ENCODE measurements at regions not wholly inside any gene's neighbourhood (a gene's known extent, or its start where the extent isn't known, plus 50 kb on each side); places are given as distances from the start of the nearest gene placed in this dataset.

GRCh38 chr4:137668885-137669545 is 136.7 kb upstream of the PCDH18 start:
- H3K9ac ChIP-seq (ENCODE audit: low read depth in 1 of 2, low read length in 2 of 2) = no peak overlapping the region
- H3K9me3 ChIP-seq (ENCODE audit: control insufficient read depth in 4 of 4, low read length in 3 of 4) = no peaks in the 10 kb centered on the region
- H3K4me3 ChIP-seq (ENCODE audit: low read depth in 1 of 3, low read length in 3 of 3) = no peak overlapping the region
- no peak for TF ChIP-seq GABPA (IDR thresholded peaks at IDR 0.05 in 1 of 2, conservative IDR thresholded peaks at IDR 0.05 in 1 of 2)
- no peaks in the 10 kb centered on the region for H3K27me3 ChIP-seq (ENCODE audit: control insufficient read depth in 4 of 4, insufficient read depth in 4 of 4, low read length in 3 of 4)
- H3K36me3 ChIP-seq (ENCODE audit: control insufficient read depth in 4 of 4, insufficient read depth in 3 of 4, low read depth in 1 of 4, low read length in 3 of 4) = no peaks in the 10 kb centered on the region
- no peak for DNase-seq (ENCODE audit: low spot score)
- no peak overlapping the region for H3K27ac ChIP-seq (ENCODE audit: low read depth in 1 of 2, low read length in 2 of 2)
- H3K4me1 ChIP-seq (ENCODE audit: control insufficient read depth in 4 of 4, insufficient read depth in 4 of 4, low read length in 3 of 4) = no peaks in the 10 kb centered on the region

GRCh38 chr4:137664416-137664815 is 132.1 kb upstream of the PCDH18 start:
- Histone ChIP-seq H3K9me3 (ENCODE audit: control insufficient read depth in 4 of 4, low read length in 3 of 4) (peaks cover 0 to 2% (median 0%) of the 10 kb centered on the region in 4 donors), H3K27me3 (ENCODE audit: control insufficient read depth in 4 of 4, insufficient read depth in 4 of 4, low read length in 3 of 4) (no peaks in the 10 kb centered on the region), H3K9ac (ENCODE audit: low read depth in 1 of 2, low read length in 2 of 2) (no peak overlapping the region), H3K27ac (ENCODE audit: low read depth in 1 of 2, low read length in 2 of 2) (no peak overlapping the region), H3K4me3 (ENCODE audit: low read depth in 1 of 3, low read length in 3 of 3) (no peak overlapping the region), H3K36me3 (ENCODE audit: control insufficient read depth in 4 of 4, insufficient read depth in 3 of 4, low read depth in 1 of 4, low read length in 3 of 4) (no peaks in the 10 kb centered on the region), H3K4me1 (ENCODE audit: control insufficient read depth in 4 of 4, insufficient read depth in 4 of 4, low read length in 3 of 4) (no peaks in the 10 kb centered on the region)
- DNase-seq (ENCODE audit: low spot score) = no peak
- WGBS = 60% methylated on average over 2 of the region's 2 CpGs
- no peak for TF ChIP-seq CTCF (IDR thresholded peaks at IDR 0.05; ENCODE audit: low read depth, low read length, missing input control)
- no peak for TF ChIP-seq FOXA2 (IDR thresholded peaks at IDR 0.05)

- WGBS = 10% methylated on average over 1 of the region's 1 CpG
- no peaks in the 10 kb centered on the region for H3K4me1 ChIP-seq (ENCODE audit: control insufficient read depth in 4 of 4, insufficient read depth in 4 of 4, low read length in 3 of 4)
- no peak overlapping the region for H3K4me3 ChIP-seq (ENCODE audit: low read depth in 1 of 3, low read length in 3 of 3)
- H3K27ac ChIP-seq (ENCODE audit: low read depth in 1 of 2, low read length in 2 of 2) = no peak overlapping the region
- DNase-seq (ENCODE audit: low spot score) = no peak
- no peaks in the 10 kb centered on the region for H3K27me3 ChIP-seq (ENCODE audit: control insufficient read depth in 4 of 4, insufficient read depth in 4 of 4, low read length in 3 of 4)
- H3K36me3 ChIP-seq (ENCODE audit: control insufficient read depth in 4 of 4, insufficient read depth in 3 of 4, low read depth in 1 of 4, low read length in 3 of 4) = no peaks in the 10 kb centered on the region
- TF ChIP-seq FOXA1 (IDR thresholded peaks at IDR 0.05) (no peak), ATF3 (IDR thresholded peaks at IDR 0.05) (no peak), TAF1 (conservative IDR thresholded peaks at IDR 0.05) (no peak)
- peaks cover 0 to 2% (median 0%) of the 10 kb centered on the region in 4 donors for H3K9me3 ChIP-seq (ENCODE audit: control insufficient read depth in 4 of 4, low read length in 3 of 4)
- no peak overlapping the region for H3K9ac ChIP-seq (ENCODE audit: low read depth in 1 of 2, low read length in 2 of 2)
Observed at GRCh38 chr4:137664046-137664387, 131.7 kb upstream of the PCDH18 start.

- no peak overlapping the region for H3K9ac ChIP-seq (ENCODE audit: low read depth in 1 of 2, low read length in 2 of 2)
- no peak overlapping the region for H3K27ac ChIP-seq (ENCODE audit: low read depth in 1 of 2, low read length in 2 of 2)
- 63% methylated on average over 5 of the region's 5 CpGs for whole genome bisulfite sequencing
- H3K36me3 ChIP-seq (ENCODE audit: control insufficient read depth in 4 of 4, insufficient read depth in 3 of 4, low read depth in 1 of 4, low read length in 3 of 4) = no peaks in the 10 kb centered on the region
- DNase-seq (ENCODE audit: low spot score) = no peak
- no peak overlapping the region for H3K4me3 ChIP-seq (ENCODE audit: low read depth in 1 of 3, low read length in 3 of 3)
- H3K27me3 ChIP-seq (ENCODE audit: control insufficient read depth in 4 of 4, insufficient read depth in 4 of 4, low read length in 3 of 4) = no peaks in the 10 kb centered on the region
- H3K9me3 ChIP-seq (ENCODE audit: control insufficient read depth in 4 of 4, low read length in 3 of 4) = peaks cover 0 to 2% (median 0%) of the 10 kb centered on the region in 4 donors
- no peaks in the 10 kb centered on the region for H3K4me1 ChIP-seq (ENCODE audit: control insufficient read depth in 4 of 4, insufficient read depth in 4 of 4, low read length in 3 of 4)
- TF ChIP-seq HNF4G (IDR thresholded peaks at IDR 0.05) (no peak), JUND (IDR thresholded peaks at IDR 0.05) (no peak), FOXA2 (IDR thresholded peaks at IDR 0.05) (no peak), MAX (IDR thresholded peaks at IDR 0.05) (no peak), HNF4A (conservative IDR thresholded peaks at IDR 0.05) (no peak), RAD21 (IDR thresholded peaks at IDR 0.05) (no peak), REST (IDR thresholded peaks at IDR 0.05) (no peak), YY1 (IDR thresholded peaks at IDR 0.05) (no peak), RXRA (IDR thresholded peaks at IDR 0.05) (no peak), NR2F2 (IDR thresholded peaks at IDR 0.05) (no peak), ATF3 (IDR thresholded peaks at IDR 0.05) (no peak), EGR1 (IDR thresholded peaks at IDR 0.05; ENCODE audit: low read depth in 2 of 2) (no peak)
Observed at GRCh38 chr4:137663251-137664045, 131.2 kb upstream of the PCDH18 start.

Data from liver (tissue), 8 donors.